Parathyroid adenoma (tissue), 2 donors: ENCODE measurements at regions not wholly inside any gene's neighbourhood (a gene's known extent, or its start where the extent isn't known, plus 50 kb on each side); places are given as distances from the start of the nearest gene placed in this dataset.

ENCODE experiments used
- H2AFZ ChIP-seq: fragments of 300-600 bp; sonication (generic); one replicate; pipeline ENCODE4 v1.7.0; 2017; ENCODE audit warnings: antibody characterized with exemption, mild to moderate bottlenecking
- H3K27ac ChIP-seq: fragments of 300-600 bp; sonication (generic); one replicate; pipeline ENCODE4 v1.7.0; 2017
- H3K27me3 ChIP-seq: fragments of 300-600 bp; sonication (generic); one replicate; pipeline ENCODE4 v1.7.0; 2017; ENCODE audit warnings: low read length; ENCODE audit not compliant: control insufficient read depth, insufficient read depth
- H3K36me3 ChIP-seq: fragments of 300-600 bp; sonication (generic); one replicate; pipeline ENCODE4 v1.7.0; 2017; ENCODE audit warnings: low read length; ENCODE audit not compliant: control insufficient read depth, insufficient read depth
- H3K4me1 ChIP-seq: fragments of 300-600 bp; sonication (generic); one replicate; pipeline ENCODE4 v1.7.0; 2017; ENCODE audit warnings: control low read depth
- H3K4me2 ChIP-seq: fragments of 300-600 bp; sonication (generic); one replicate; pipeline ENCODE4 v1.7.0; 2017; ENCODE audit warnings: low read length
- H3K4me3 ChIP-seq: fragments of 300-600 bp; sonication (generic); one replicate; pipeline ENCODE4 v1.7.0; 2017; ENCODE audit warnings: low read depth, low read length
- H3K79me2 ChIP-seq: fragments of 300-600 bp; sonication (generic); one replicate; pipeline ENCODE4 v1.7.0; 2017; ENCODE audit warnings: control low read depth
- H3K9ac ChIP-seq: fragments of 300-600 bp; sonication (generic); one replicate; pipeline ENCODE4 v1.7.0; 2017; ENCODE audit warnings: mild to moderate bottlenecking
- H3K9me3 ChIP-seq: fragments of 300-600 bp; sonication (generic); one replicate; pipeline ENCODE4 v1.7.0; 2017; ENCODE audit warnings: low read length; ENCODE audit not compliant: control insufficient read depth
- TF ChIP-seq, protein P1 (sequence below): fragments of 300-600 bp; sonication (generic); IDR thresholded peaks from one replicate; pipeline ENCODE4 v1.7.0; 2017; ENCODE audit warnings: antibody characterized with exemption, mild to moderate bottlenecking
- donor health status: primary hyperparathyroidism.

DNA sequence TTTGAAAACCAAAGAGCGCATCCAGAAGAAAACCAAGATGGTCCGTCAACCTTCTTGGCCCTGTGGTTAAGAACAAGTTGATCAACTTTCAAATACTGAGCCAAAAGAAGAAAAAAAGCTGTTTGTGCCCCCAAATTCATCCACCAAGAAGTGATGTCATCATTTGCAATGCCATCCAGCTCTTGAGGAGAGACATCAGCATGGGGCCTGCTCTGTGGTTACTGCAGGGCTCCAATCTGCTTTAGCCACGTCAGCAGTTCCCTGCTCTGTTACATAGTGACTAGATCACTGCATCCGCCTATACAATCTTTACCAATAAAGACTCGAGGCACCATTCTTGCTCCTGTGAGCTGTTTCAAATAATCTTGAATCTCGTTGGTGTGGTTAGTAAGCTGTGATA is 75.0 kb upstream of the BLCAP start:
- H3K27me3 ChIP-seq, result no peaks in the 10 kb centered on the region
- no peaks in the 10 kb centered on the region for H3K36me3 ChIP-seq
- H3K9ac ChIP-seq, result no peak overlapping the region

GRCh38 chr20:37600486-37600885 is 72.8 kb upstream of the BLCAP start:
- H2AFZ ChIP-seq, result no peak overlapping the region

More for the DNA sequence above, 75.0 kb upstream of the BLCAP start:
- Histone ChIP-seq H3K79me2 (no peaks in the 10 kb centered on the region), H3K9me3 (no peaks in the 10 kb centered on the region), H3K4me3 (no peak overlapping the region), H2AFZ (no peak overlapping the region), H3K4me1 (no peaks in the 10 kb centered on the region), H3K27ac (no peak overlapping the region), H3K4me2 (no peak overlapping the region)
- TF ChIP-seq, protein P1, sequence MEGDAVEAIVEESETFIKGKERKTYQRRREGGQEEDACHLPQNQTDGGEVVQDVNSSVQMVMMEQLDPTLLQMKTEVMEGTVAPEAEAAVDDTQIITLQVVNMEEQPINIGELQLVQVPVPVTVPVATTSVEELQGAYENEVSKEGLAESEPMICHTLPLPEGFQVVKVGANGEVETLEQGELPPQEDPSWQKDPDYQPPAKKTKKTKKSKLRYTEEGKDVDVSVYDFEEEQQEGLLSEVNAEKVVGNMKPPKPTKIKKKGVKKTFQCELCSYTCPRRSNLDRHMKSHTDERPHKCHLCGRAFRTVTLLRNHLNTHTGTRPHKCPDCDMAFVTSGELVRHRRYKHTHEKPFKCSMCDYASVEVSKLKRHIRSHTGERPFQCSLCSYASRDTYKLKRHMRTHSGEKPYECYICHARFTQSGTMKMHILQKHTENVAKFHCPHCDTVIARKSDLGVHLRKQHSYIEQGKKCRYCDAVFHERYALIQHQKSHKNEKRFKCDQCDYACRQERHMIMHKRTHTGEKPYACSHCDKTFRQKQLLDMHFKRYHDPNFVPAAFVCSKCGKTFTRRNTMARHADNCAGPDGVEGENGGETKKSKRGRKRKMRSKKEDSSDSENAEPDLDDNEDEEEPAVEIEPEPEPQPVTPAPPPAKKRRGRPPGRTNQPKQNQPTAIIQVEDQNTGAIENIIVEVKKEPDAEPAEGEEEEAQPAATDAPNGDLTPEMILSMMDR, result no peak

GRCh38 chr20:37598575-37599342 is 71.1 kb upstream of the BLCAP start:
- Histone ChIP-seq H2AFZ (no peak overlapping the region), H3K27ac (no peak overlapping the region), H3K4me1 (no peaks in the 10 kb centered on the region), H3K4me2 (no peak overlapping the region), H3K79me2 (no peaks in the 10 kb centered on the region), H3K9me3 (no peaks in the 10 kb centered on the region), H3K27me3 (no peaks in the 10 kb centered on the region), H3K36me3 (no peaks in the 10 kb centered on the region), H3K9ac (no peak overlapping the region), H3K4me3 (no peak overlapping the region)
- TF ChIP-seq, protein P1, result no peak

More at GRCh38 chr20:37600486-37600885, 72.8 kb upstream of the BLCAP start:
- H3K4me1 ChIP-seq, result no peaks in the 10 kb centered on the region
- no peak overlapping the region for H3K4me3 ChIP-seq
- no peak overlapping the region for H3K9ac ChIP-seq
- H3K4me2 ChIP-seq, result no peak overlapping the region
- TF ChIP-seq, protein P1, result no peak
- H3K36me3 ChIP-seq, result no peaks in the 10 kb centered on the region
- H3K27me3 ChIP-seq, result no peaks in the 10 kb centered on the region
- no peaks in the 10 kb centered on the region for H3K9me3 ChIP-seq
- H3K27ac ChIP-seq, result no peak overlapping the region
- H3K79me2 ChIP-seq, result no peaks in the 10 kb centered on the region

DNA sequence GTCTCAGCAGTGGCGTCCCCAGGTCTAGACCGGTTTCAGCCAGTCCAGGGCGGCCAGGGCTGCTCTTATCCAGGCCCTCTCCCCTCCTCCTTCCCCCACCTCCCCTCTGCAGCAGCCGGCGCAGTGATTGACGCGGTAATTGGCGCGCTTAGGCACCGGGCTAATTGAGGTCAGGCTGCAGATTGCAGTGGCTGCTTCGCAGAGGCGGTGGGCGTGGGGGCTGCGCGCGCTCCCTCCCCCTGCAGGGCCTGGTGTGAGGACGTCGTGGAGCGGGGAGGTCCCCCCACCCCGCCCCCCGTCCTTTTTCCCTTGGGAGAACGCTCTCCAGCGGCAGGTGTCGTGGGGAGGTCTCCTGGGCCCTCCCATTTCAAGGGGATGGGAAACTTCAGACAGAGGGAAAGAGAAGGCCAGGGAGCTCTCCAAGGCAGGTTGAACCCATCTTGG is 70.4 kb upstream of the BLCAP start:
- no peak overlapping the region for H3K27ac ChIP-seq
- no peaks in the 10 kb centered on the region for H3K36me3 ChIP-seq
- no peak overlapping the region for H2AFZ ChIP-seq
- H3K27me3 ChIP-seq, result no peaks in the 10 kb centered on the region
- H3K4me2 ChIP-seq, result no peak overlapping the region
- no peak overlapping the region for H3K9ac ChIP-seq
- no peak overlapping the region for H3K4me3 ChIP-seq
- H3K9me3 ChIP-seq, result no peaks in the 10 kb centered on the region
- TF ChIP-seq, protein P1, result no peak
- H3K79me2 ChIP-seq, result no peaks in the 10 kb centered on the region
- H3K4me1 ChIP-seq, result no peaks in the 10 kb centered on the region
